Activated CD4-positive, alpha-beta T cell treated with anti-CD3 and anti-CD28 coated beads, Interleukin-2, amount 50 U/mL, for 1 hour (primary cell): ENCODE measurements at regions not wholly inside any gene's neighbourhood (a gene's known extent, or its start where the extent isn't known, plus 50 kb on each side); places are given as distances from the start of the nearest gene placed in this dataset.
"Not testable (repeated sequence)": the region's sequence is repeated elsewhere in the genome, so short reads cannot be mapped to it uniquely, and the experiment has no call there.

ENCODE experiments used
- DNase-seq: peaks from one replicate; pipeline ENCODE4 v3.0.0-alpha.2; 2020

- no peak for DNase-seq
These were observed 171.4 kb upstream of the NPY2R start for GRCh38 chr4:155037031-155037430.

DNA sequence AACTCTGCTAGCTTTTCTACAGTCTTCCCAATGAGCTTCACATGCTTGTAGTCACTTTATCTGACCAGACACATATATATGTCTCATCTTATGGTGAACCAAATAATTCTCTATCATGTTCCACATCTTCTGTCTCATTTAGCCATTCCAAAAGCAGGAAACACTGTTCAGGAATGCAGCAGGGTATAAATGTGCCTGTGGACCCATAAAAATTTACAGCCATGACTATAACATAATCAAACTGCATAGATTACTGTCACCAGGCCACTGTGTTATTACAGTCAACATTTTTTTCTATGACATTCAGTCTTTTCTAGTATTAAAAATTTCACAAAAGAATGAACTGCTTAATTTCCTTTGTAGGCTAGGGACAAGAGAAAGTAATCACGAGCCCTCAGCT is 170.0 kb upstream of the NPY2R start:
- DNase-seq: no peak

GRCh38 chr4:155039162-155039561 is 169.3 kb upstream of the NPY2R start:
- DNase-seq: no peak

GRCh38 chr4:155040031-155040430 is 168.4 kb upstream of the NPY2R start:
- DNase-seq: no peak

DNA sequence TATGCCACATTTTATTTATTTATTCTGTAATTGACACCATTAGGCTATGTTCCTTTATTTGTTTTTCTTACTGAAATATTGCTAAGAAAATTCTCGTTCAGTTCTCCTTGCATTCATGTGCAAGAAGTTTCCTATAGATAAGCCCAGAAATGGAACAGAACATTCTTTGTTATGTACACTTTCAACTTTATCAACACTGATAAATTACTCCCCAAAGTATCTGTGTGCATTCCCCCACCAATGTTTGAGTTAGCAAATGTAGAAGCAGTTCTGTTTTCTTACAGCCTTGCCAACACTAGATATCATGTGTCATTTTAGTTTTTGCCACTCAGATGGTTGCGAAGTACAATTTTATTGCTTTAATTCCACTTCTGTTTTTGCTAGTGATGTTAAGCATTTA is 166.4 kb upstream of the NPY2R start:
- no peak for DNase-seq

DNA sequence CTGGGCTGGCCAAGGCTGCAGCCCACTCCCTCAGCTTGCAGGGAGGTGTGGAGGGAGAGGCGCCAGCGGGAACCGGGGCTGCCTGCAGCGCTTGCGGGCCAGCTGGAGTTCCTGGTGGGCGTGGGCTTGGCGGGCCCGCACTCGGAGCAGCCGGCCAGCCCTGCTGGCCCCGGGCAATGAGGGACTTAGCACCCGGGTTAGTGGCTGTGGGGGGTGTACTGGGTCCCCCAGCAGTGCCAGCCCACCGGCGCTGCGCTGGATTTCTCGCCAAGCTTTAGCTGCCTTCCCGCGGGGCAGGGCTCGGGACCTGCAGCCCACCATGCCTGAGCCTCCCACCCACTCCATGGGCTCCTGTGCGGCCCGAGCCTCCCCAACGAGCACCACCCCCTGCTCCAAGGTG is 164.2 kb upstream of the NPY2R start:
- DNase-seq: not testable (repeated sequence)

GRCh38 chr4:155047755-155048154 is 160.7 kb upstream of the NPY2R start:
- DNase-seq: no peak

DNA sequence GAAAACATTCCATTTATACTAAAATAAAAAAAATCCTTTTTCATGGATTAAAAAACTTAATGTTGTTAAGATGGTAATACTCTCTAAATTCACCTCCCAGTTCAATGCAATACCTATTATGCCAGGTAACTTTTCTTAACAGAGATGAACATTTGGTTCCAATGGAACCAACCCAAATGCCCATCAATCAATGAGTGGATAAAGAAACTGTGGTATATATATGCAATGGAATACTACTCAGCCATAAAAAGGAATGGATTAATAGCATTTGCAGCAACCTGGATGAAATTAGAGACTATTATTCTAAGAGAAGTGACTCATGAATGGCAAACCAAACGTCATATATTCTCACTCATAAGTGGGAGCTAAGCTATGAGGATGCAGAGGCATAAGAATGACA is 154.4 kb upstream of the NPY2R start:
- DNase-seq: not testable (repeated sequence)

- no peak for DNase-seq
These were observed 148.0 kb upstream of the NPY2R start for GRCh38 chr4:155060419-155060818.

- no peak for DNase-seq
These were observed 147.6 kb upstream of the NPY2R start for GRCh38 chr4:155060873-155061272.

DNA sequence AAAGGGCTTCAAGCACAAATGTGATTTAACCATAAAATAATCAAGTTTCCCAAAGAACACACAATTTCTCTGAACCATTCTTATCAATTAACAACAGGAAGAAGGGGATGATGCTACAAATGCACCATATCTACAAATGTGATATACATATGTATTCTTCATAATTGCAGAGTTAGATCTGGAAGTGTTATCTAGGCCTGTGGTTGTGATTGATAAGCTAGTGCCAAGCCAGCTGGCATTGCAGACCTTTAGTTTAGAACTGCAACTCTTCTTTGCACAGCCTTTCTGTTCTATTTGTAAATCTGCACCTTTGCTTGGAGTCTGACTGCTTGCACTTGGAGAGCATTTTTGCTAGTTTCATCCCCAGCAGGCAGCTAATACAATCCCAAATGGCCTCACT is 145.5 kb upstream of the NPY2R start:
- DNase-seq: no peak

DNA sequence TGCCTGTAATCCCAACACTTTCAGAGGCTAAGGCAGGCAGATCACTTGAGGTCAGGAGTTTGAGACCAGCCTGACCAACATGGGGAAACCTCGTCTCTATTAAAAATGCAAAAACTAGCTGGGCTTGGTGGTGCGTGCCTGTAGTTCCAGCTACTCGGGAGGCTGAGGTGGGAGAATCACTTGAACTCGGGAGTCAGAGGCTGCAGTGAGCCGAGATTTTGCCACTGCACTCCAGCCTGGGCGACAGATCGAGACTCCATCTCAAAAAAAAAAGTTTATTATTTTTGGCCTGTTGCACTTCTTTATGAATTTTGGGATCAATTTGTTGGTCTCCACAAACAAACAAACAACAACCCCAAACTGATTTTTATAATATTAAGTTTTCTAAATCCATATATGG is 143.5 kb upstream of the NPY2R start:
- DNase-seq: not testable (repeated sequence)

- no peak for DNase-seq
These were observed 141.6 kb upstream of the NPY2R start for GRCh38 chr4:155066871-155067270.

GRCh38 chr4:155071962-155072361 is 136.5 kb upstream of the NPY2R start:
- DNase-seq: no peak

DNA sequence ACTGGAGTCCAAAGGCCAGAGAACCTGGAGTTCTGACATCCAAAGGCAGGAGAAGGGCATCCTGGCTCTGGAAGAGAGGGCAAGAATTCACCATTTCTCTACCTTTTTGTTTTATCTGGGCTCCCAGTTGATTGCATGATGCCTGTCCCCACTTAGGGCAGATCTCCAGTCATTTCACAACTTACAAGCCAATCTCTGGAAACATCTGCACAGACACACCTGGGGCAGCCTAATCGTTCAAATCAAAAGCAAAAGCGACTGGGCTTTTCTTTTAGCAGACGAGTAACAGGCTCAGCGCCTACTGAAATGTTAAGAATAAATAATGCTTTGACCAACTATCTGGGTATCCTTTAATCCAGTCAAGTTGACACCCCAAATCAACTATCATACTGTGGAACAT is 136.0 kb upstream of the NPY2R start:
- no peak for DNase-seq

GRCh38 chr4:155073852-155074251 is 134.6 kb upstream of the NPY2R start:
- DNase-seq: no peak

DNA sequence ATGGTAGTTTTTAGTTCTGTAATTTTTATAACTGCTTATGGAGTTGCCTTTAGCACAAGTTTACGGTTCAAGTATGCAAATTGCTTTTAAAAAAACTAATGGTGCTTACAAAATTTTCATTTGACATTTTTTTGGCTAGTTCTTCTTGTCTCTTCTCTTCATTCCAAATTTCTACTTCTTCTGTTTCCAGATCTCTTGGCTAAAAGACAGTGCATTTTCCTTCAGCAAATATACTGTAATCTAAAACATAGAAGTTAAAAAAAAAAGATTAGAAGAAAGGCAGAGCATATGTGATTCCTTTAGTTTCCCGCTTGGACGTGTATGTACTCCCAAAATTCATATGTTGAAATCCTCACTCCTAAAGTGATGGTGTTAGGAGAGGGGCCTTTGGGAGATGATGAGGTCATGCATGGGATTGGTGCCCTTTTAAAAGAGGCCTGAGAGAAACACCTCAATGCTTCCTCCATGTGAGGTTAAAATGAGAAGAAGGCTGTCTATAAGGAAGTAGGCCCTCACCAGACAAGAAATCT is 132.1 kb upstream of the NPY2R start:
- no peak for DNase-seq

- DNase-seq: no peak
These were observed 130.8 kb upstream of the NPY2R start for GRCh38 chr4:155077452-155078229.

- DNase-seq: no peak
These were observed 128.6 kb upstream of the NPY2R start for GRCh38 chr4:155079871-155080270.

GRCh38 chr4:155081222-155081621 is 127.2 kb upstream of the NPY2R start:
- no peak for DNase-seq

- DNase-seq: no peak
These were observed 122.4 kb upstream of the NPY2R start for GRCh38 chr4:155085843-155086530.

DNA sequence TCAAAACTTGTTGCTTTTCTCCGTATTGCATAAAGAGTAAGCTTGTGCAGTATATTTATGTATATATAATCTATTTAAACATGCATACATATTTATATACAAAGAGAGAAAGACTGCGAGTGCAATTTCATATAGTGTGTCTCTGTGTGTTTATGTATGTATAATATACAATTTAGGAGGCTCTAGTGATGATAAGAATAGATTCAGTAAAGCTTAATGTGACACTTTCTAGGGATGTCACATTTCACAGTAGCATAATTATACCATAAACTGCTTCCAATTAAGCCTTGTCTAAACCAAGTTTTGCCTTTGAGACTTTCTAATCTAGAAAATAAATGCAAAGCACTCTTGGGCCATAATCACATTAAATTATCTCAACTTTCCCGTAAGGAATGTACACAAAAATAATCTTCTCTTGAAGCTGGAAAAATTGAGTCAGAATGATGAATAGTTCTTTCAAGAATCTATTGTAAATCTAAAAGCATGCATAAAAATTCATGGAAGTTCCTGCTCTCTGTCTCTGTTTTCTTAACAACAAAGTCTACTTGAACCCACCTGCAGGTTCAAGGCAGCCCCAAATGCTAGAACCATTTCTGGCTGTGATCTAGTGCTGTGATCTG is 114.1 kb upstream of the NPY2R start:
- DNase-seq: no peak

- no peak for DNase-seq
These were observed 109.2 kb upstream of the NPY2R start for GRCh38 chr4:155099231-155099630.

DNA sequence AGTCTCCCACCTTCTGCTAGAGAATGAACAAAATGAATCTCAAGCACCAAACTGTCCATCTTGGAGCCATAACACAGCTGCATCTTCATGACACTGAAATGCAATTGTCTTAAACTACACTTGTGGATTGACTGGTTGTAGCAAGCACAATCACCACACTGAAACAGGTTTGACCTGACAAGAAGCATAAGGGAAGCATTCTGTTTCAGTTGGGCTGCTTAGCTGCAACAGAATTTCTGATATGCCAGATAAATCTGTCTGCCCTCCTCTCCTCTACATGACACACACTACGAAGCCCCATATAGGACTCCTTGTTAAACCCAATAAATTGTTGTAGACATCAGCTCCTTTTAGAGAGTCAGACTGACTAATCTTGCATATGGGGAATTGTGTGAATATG is 101.8 kb upstream of the NPY2R start:
- no peak for DNase-seq
